ENCODE measurements at regions not wholly inside any gene's neighbourhood (a gene's known extent, or its start where the extent isn't known, plus 50 kb on each side); places are given as distances from the start of the nearest gene placed in this dataset.

DNA sequence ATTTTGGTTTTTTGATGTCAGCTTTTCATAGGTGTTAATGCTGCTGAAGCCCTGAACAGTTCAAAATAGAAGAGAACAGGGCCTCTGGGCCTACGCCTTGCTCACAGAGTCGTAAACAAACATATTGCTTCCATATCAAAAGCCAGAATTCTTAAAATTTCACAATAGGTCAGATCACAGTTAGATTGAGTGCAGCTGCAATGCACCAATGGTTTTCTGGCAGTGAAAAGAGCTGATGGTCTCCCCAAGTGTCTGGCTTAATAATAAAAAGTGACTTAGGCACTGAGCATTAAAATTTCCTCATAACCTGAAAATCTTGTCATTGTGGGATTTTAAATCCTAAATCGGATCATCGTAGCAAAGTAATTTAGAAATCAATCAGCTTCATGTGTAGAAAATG is 493.0 kb downstream of the CAAP1 start:
- Histone ChIP-seq H3K4me3 (no peak overlapping the region), H3K9me3 (no peaks in the 10 kb centered on the region), H3K4me1 (no peaks in the 10 kb centered on the region), H3K36me3 (no peaks in the 10 kb centered on the region), H3K27me3 (no peaks in the 10 kb centered on the region), H3K27ac (no peak overlapping the region)
- ATAC-seq (no peak), DNase-seq (no peak)
- 78 to 87% methylated on average over 4 of the region's 4 CpGs for WGBS, 2 donors
- no peak for TF ChIP-seq CTCF (IDR thresholded peaks at IDR 0.05)
- intact Hi-C loops (cut with DNase I) = no loop called here

GRCh38 chr9:26394025-26394424 is 498.6 kb downstream of the CAAP1 start:
- Histone ChIP-seq H3K27ac (no peak overlapping the region), H3K4me1 (no peaks in the 10 kb centered on the region), H3K36me3 (no peaks in the 10 kb centered on the region), H3K4me3 (no peak overlapping the region), H3K27me3 (no peaks in the 10 kb centered on the region), H3K9me3 (peaks cover 0 to 25% (median 0%) of the 10 kb centered on the region in 11 donors)
- 82 to 86% methylated on average over 1 of the region's 1 CpG for WGBS, 2 donors
- intact Hi-C loops (cut with DNase I) = no loop called here
- no peak for TF ChIP-seq CTCF (IDR thresholded peaks at IDR 0.05)
- DNase-seq = no peak
- no peak for ATAC-seq

GRCh38 chr9:26392639-26393038 is 500.0 kb downstream of the CAAP1 start:
- no peak for TF ChIP-seq CTCF (IDR thresholded peaks at IDR 0.05)
- no peak overlapping the region for H3K27ac ChIP-seq
- ATAC-seq = no peak
- no peak for DNase-seq
- no peaks in the 10 kb centered on the region for H3K36me3 ChIP-seq
- no peaks in the 10 kb centered on the region for H3K27me3 ChIP-seq
- no peak overlapping the region for H3K4me3 ChIP-seq
- H3K4me1 ChIP-seq = no peaks in the 10 kb centered on the region
- peaks cover 0 to 35% (median 0%) of the 10 kb centered on the region in 11 donors for H3K9me3 ChIP-seq
- intact Hi-C loops (cut with DNase I) = no loop called here

GRCh38 chr9:26391036-26391435 is 501.6 kb downstream of the CAAP1 start:
- intact Hi-C loops (cut with DNase I) = no loop called here
- H3K4me3 ChIP-seq = no peak overlapping the region

More at GRCh38 chr9:26391036-26391435, 501.6 kb downstream of the CAAP1 start:
- H3K9me3 ChIP-seq = peaks cover 0 to 35% (median 0%) of the 10 kb centered on the region in 11 donors
- ATAC-seq = no peak
- no peaks in the 10 kb centered on the region for H3K36me3 ChIP-seq
- 60 to 61% methylated on average over 4 of the region's 4 CpGs for WGBS, 2 donors
- DNase-seq = no peak
- H3K4me1 ChIP-seq = no peaks in the 10 kb centered on the region
- no peaks in the 10 kb centered on the region for H3K27me3 ChIP-seq
- no peak overlapping the region for H3K27ac ChIP-seq
- no peak for TF ChIP-seq CTCF (IDR thresholded peaks at IDR 0.05)
